ENCODE measurements at regions not wholly inside any gene's neighbourhood (a gene's known extent, or its start where the extent isn't known, plus 50 kb on each side); places are given as distances from the start of the nearest gene placed in this dataset.

DNA sequence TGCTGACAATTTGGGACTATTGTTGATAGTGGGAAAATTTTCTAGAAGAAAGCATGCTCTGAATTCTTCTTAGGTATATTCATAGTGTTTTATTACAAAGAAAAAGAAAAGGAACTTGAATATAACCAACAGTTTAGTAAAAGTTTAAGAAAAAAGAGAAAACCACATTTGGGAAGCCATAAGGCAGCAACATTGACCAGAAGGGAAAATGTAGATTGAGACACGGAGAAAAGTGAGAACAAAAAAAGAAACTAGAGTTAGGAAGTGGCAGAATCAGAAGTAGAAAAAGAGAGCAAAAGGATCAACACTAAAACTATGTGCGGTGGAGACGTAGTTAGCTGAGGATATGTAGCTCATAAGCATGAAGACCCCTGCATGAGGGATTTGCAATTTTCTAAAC is 1398.2 kb downstream of the LRRC4C start:
- TF ChIP-seq POLR2AphosphoS5 (IDR thresholded peaks at IDR 0.05; ENCODE audit: insufficient read depth in 1 of 2, low read depth in 1 of 2), result no peak
- TF ChIP-seq, protein P1, sequence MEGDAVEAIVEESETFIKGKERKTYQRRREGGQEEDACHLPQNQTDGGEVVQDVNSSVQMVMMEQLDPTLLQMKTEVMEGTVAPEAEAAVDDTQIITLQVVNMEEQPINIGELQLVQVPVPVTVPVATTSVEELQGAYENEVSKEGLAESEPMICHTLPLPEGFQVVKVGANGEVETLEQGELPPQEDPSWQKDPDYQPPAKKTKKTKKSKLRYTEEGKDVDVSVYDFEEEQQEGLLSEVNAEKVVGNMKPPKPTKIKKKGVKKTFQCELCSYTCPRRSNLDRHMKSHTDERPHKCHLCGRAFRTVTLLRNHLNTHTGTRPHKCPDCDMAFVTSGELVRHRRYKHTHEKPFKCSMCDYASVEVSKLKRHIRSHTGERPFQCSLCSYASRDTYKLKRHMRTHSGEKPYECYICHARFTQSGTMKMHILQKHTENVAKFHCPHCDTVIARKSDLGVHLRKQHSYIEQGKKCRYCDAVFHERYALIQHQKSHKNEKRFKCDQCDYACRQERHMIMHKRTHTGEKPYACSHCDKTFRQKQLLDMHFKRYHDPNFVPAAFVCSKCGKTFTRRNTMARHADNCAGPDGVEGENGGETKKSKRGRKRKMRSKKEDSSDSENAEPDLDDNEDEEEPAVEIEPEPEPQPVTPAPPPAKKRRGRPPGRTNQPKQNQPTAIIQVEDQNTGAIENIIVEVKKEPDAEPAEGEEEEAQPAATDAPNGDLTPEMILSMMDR (IDR thresholded peaks at IDR 0.05), result no peak
